ENCODE measurements at regions not wholly inside any gene's neighbourhood (a gene's known extent, or its start where the extent isn't known, plus 50 kb on each side); places are given as distances from the start of the nearest gene placed in this dataset.

DNA sequence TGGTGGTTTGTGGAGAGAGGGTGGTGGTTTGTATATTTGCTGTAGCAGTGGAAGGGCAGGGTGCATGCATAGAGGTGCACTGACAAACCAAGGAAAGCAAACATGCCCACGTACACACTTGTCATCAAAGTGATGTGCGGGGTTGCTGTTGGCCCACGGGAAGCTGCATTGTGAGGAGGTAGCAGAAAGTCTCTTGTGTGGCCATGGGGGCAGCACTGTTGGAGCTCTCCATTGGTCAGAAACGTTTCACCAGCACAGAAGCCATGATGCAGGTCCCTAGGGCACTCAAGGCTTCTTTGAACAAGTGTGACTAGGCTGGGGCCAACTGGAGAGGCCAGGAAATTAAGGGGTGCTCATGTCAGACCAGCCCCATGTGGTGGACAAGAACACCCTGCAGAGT, 174.8 kb upstream of the KLF8 start:
- Histone ChIP-seq H3K36me3 (ENCODE audit: control insufficient read depth, insufficient read depth, low read length) (no peaks in the 10 kb centered on the region), H3K4me3 (ENCODE audit: low read depth, low read length) (no peak overlapping the region), H3K27me3 (ENCODE audit: control insufficient read depth, insufficient read depth, low read length) (no peaks in the 10 kb centered on the region)
- TF ChIP-seq, protein P1, sequence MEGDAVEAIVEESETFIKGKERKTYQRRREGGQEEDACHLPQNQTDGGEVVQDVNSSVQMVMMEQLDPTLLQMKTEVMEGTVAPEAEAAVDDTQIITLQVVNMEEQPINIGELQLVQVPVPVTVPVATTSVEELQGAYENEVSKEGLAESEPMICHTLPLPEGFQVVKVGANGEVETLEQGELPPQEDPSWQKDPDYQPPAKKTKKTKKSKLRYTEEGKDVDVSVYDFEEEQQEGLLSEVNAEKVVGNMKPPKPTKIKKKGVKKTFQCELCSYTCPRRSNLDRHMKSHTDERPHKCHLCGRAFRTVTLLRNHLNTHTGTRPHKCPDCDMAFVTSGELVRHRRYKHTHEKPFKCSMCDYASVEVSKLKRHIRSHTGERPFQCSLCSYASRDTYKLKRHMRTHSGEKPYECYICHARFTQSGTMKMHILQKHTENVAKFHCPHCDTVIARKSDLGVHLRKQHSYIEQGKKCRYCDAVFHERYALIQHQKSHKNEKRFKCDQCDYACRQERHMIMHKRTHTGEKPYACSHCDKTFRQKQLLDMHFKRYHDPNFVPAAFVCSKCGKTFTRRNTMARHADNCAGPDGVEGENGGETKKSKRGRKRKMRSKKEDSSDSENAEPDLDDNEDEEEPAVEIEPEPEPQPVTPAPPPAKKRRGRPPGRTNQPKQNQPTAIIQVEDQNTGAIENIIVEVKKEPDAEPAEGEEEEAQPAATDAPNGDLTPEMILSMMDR (IDR thresholded peaks at IDR 0.05; ENCODE audit: insufficient read depth, low read depth, low read length), result no peak
- ChIA-PET POLR2A (no interaction called here), CTCF (no interaction called here)
- DNase-seq (ENCODE audit: low read depth), result no peak

DNA sequence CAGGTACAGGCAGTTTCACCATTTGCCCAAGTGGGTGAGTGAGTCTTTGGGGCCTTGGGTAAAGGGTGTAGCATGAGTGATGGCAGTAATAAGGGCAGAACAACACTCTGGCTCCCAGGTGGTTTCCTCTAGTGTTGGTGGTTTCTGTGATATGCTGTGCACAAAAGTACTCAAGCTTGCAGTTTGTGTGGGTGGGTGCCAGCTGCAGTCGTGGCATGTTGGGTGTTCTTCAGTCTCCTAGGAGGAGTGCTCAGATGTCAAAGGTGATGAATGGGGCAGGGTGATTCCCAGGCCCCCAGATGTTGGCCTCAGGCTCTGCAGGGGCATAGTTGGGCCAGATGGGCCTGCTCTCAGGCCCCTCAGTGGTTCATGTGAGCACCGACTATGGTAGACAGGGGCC, 166.1 kb upstream of the KLF8 start:
- TF ChIP-seq, protein P1 (IDR thresholded peaks at IDR 0.05; ENCODE audit: insufficient read depth, low read depth, low read length), result no peak
- no peaks in the 10 kb centered on the region for H3K36me3 ChIP-seq (ENCODE audit: control insufficient read depth, insufficient read depth, low read length)
- ChIA-PET CTCF (no interaction called here), POLR2A (no interaction called here)
- H3K4me3 ChIP-seq (ENCODE audit: low read depth, low read length), result no peak overlapping the region
- no peak for DNase-seq (ENCODE audit: low read depth)
- no peaks in the 10 kb centered on the region for H3K27me3 ChIP-seq (ENCODE audit: control insufficient read depth, insufficient read depth, low read length)

DNA sequence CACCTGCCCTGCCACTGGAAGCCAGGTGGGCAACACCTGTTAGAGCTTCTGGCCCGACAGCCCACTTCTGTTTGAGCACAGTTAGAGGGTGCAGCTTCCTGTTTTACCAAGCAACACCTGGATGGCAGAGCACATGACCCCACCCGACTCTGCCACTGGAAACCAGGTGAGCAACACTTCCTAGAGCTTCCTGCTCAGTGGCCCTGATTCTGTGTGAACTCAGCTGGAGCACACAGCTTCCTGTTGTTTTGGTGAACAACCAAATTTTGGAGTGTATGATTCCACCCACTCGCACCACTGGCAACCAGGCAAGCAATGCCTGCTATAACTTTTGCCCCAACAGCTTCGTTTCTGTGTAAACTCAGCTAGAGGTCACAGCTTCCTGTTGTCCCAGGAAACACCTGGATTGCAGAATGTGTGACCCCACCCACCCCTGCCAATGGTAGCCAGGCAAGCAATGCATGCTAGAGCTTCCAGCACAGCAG, 163.8 kb upstream of the KLF8 start:
- CTCF ChIA-PET, result no interaction called here
- TF ChIP-seq, protein P1 (IDR thresholded peaks at IDR 0.05; ENCODE audit: insufficient read depth, low read depth, low read length), result no peak
- POLR2A ChIA-PET, result no interaction called here
- H3K36me3 ChIP-seq (ENCODE audit: control insufficient read depth, insufficient read depth, low read length), result no peaks in the 10 kb centered on the region
- no peaks in the 10 kb centered on the region for H3K27me3 ChIP-seq (ENCODE audit: control insufficient read depth, insufficient read depth, low read length)
- no peak for DNase-seq (ENCODE audit: low read depth)
- no peak overlapping the region for H3K4me3 ChIP-seq (ENCODE audit: low read depth, low read length)

DNA sequence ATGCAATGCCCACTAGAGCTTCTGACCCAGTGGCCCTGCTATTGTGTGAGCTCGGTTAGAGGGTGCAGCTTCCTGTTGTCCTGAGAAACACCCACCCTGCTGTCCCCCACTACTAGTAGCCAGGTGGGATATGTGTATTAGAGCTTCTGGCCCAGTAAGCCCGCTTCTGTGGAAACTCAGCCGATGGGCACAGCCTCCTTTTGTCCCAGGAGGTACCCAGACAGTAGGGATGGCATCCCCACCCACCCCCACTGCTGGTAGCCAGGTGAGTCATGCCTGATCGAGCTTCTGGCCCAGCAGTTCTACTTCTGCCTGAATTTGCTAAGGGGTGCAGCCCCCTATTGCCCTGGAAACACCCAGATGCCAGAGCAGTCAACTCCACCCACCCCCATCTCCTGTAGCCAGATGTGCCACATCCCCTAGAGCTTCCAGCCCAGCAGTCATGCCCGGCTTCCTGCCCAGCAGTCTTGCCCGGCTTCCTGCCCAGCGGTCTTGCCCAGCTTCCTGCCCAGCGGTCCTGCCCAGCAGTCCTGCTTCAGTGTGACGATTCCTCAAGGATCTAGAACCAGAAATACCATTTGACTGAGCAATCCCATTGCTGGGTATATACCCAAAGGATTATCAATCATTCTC, 162.7 kb upstream of the KLF8 start:
- Histone ChIP-seq H3K4me3 (ENCODE audit: low read depth, low read length) (no peak overlapping the region), H3K36me3 (ENCODE audit: control insufficient read depth, insufficient read depth, low read length) (no peaks in the 10 kb centered on the region), H3K27me3 (ENCODE audit: control insufficient read depth, insufficient read depth, low read length) (no peaks in the 10 kb centered on the region)
- TF ChIP-seq, protein P1 (IDR thresholded peaks at IDR 0.05; ENCODE audit: insufficient read depth, low read depth, low read length), result no peak
- ChIA-PET POLR2A (no interaction called here), CTCF (no interaction called here)
- DNase-seq (ENCODE audit: low read depth), result no peak

DNA sequence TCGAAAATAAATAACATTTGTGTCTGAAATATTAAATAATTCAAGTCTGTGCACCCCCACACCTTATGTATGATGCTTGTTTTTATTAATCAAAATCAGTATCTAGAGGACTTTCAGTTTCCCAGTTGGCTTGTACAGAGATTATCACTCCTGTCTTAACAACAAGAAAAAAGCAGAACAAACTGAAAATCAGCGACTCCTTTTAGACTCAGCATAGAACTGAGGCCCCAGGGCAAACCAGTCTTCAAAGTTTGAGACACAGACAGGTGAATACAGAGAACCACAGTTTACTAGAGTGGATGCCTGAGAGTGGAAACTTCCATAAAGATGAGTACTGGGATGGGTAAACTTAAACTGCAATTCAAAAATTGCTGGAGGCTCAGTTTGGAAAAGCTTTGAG, 142.8 kb upstream of the KLF8 start:
- DNase-seq (ENCODE audit: low read depth), result no peak
- Histone ChIP-seq H3K27me3 (ENCODE audit: control insufficient read depth, insufficient read depth, low read length) (no peaks in the 10 kb centered on the region), H3K4me3 (ENCODE audit: low read depth, low read length) (no peak overlapping the region), H3K36me3 (ENCODE audit: control insufficient read depth, insufficient read depth, low read length) (no peaks in the 10 kb centered on the region)
- ChIA-PET POLR2A (no interaction called here), CTCF (no interaction called here)
- TF ChIP-seq, protein P1 (IDR thresholded peaks at IDR 0.05; ENCODE audit: insufficient read depth, low read depth, low read length), result no peak
